22Rv1 (cell line): ENCODE measurements at regions not wholly inside any gene's neighbourhood (a gene's known extent, or its start where the extent isn't known, plus 50 kb on each side); places are given as distances from the start of the nearest gene placed in this dataset.

Experiments
- CTCF ChIP-seq: fragments of 450-650 bp; IDR thresholded peaks from 2 replicates; pipeline ENCODE4 v1.5.1; 2017; ENCODE audit warnings: mild to moderate bottlenecking
- ZFX ChIP-seq: fragments of 450-650 bp; IDR thresholded peaks from 2 replicates; pipeline ENCODE4 v1.6.1; 2017; ENCODE audit warnings: antibody characterized with exemption, borderline replicate concordance

DNA sequence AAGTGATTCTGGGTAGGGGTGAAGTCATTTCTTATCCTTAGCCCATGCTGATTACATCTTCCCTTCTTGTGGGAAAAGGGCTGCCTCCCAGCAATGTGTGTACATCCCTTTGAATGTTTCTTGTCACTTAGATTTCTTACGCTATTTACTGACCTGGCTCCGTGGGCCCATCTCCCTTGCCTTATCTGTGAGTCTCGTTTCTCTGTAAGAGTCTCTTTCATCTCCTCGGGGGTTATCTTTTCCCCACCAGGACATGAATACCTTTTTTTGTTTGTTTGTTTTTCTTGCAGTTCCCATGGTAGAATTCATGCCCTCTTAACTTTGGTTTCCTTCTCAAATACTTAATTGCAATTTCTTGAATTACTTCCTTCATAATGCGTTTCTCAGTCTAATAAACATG is 107.7 kb downstream of the BAMBI start:
- TF ChIP-seq CTCF (no peak), ZFX (no peak)
